ENCODE measurements at regions not wholly inside any gene's neighbourhood (a gene's known extent, or its start where the extent isn't known, plus 50 kb on each side); places are given as distances from the start of the nearest gene placed in this dataset.
"Not testable (repeated sequence)": the region's sequence is repeated elsewhere in the genome, so short reads cannot be mapped to it uniquely, and the experiment has no call there.

GRCh38 chr2:215862351-215862771 lies 151.0 kb downstream of the MREG start:
- peak; percentile 78 for DNase-seq (ENCODE audit: low read depth)

- DNase-seq (ENCODE audit: low read depth), result no peak
These were observed 151.6 kb downstream of the MREG start for GRCh38 chr2:215861607-215862350.

GRCh38 chr2:215856080-215856479 lies 157.3 kb downstream of the MREG start:
- no peak for DNase-seq (ENCODE audit: low read depth)

GRCh38 chr2:215855308-215855707 lies 158.0 kb downstream of the MREG start:
- DNase-seq (ENCODE audit: low read depth), result not testable (repeated sequence)

- DNase-seq (ENCODE audit: low read depth), result no peak
These were observed 159.3 kb downstream of the MREG start for GRCh38 chr2:215854008-215854407.

GRCh38 chr2:215851696-215852095 lies 161.7 kb downstream of the MREG start:
- DNase-seq (ENCODE audit: low read depth), result no peak

- no peak for DNase-seq (ENCODE audit: low read depth)
These were observed 162.3 kb downstream of the MREG start for GRCh38 chr2:215851082-215851481.

- no peak for DNase-seq (ENCODE audit: low read depth)
These were observed 163.0 kb downstream of the MREG start for GRCh38 chr2:215850380-215850779.

GRCh38 chr2:215849771-215850170 lies 163.6 kb downstream of the MREG start:
- no peak for DNase-seq (ENCODE audit: low read depth)

GRCh38 chr2:215848698-215849097 lies 164.7 kb downstream of the MREG start:
- DNase-seq (ENCODE audit: low read depth), result no peak

GRCh38 chr2:215848146-215848545 lies 165.2 kb downstream of the MREG start:
- DNase-seq (ENCODE audit: low read depth), result no peak

- DNase-seq (ENCODE audit: low read depth), result no peak
These were observed 165.6 kb downstream of the MREG start for GRCh38 chr2:215847718-215848117.

GRCh38 chr2:215847056-215847455 lies 166.3 kb downstream of the MREG start:
- no peak for DNase-seq (ENCODE audit: low read depth)

- DNase-seq (ENCODE audit: low read depth), result no peak
These were observed 167.3 kb downstream of the MREG start for GRCh38 chr2:215845839-215846586.

- DNase-seq (ENCODE audit: low read depth), result no peak
These were observed 169.8 kb downstream of the MREG start for GRCh38 chr2:215843579-215843978.

- no peak for DNase-seq (ENCODE audit: low read depth)
These were observed 172.1 kb downstream of the MREG start for GRCh38 chr2:215841175-215841816.

GRCh38 chr2:215839816-215840215 lies 173.5 kb downstream of the MREG start:
- DNase-seq (ENCODE audit: low read depth), result no peak

GRCh38 chr2:215839309-215839708 lies 174.0 kb downstream of the MREG start:
- no peak for DNase-seq (ENCODE audit: low read depth)

- no peak for DNase-seq (ENCODE audit: low read depth)
These were observed 176.5 kb downstream of the MREG start for GRCh38 chr2:215836881-215837280.

GRCh38 chr2:215835657-215836056 lies 177.7 kb downstream of the MREG start:
- no peak for DNase-seq (ENCODE audit: low read depth)

GRCh38 chr2:215835231-215835630 lies 178.1 kb downstream of the MREG start:
- no peak for DNase-seq (ENCODE audit: low read depth)

- DNase-seq (ENCODE audit: low read depth), result no peak
These were observed 179.7 kb downstream of the MREG start for GRCh38 chr2:215833531-215834162.

Measured in forelimb muscle (tissue), 1 donor.